ENCODE measurements at regions not wholly inside any gene's neighbourhood (a gene's known extent, or its start where the extent isn't known, plus 50 kb on each side); places are given as distances from the start of the nearest gene placed in this dataset.

DNA sequence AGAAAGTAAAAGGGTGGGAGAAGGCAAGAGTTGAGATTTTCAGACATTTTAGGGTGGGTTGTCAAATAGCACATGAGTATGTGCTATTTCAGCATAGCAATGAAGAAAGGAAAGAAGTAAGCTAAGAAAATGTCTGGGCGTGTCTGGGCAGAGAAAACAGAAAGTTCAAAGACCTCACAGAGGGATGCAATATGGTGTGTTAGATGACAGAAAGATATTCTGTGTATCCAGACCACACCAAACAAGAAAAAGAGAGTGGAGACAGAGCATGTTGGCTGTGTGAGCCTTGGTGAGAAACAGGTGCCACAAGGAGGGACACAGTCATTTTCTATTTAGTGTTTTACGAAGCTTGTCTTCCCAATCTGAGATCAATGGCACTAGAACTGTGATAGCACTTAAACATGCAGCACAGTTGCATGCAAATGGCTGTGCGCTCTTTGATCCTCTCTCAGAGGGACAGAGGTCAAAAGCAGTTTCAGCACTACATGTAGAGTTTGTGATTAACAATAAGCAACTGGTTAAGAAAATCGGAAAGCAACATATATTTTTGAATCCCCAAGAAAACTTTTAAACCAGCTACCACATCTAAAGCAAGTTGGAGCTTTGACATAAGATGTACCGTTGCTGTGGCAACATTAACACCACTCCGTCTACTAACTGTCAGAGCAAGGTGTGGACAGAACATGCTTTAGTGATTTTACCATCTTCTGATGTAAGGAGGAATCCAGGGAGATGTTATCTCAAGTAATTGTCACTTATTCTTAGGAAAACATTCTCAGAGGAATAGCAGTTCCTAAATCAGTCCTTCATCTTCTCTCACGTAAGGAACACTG lies 515.5 kb upstream of the NOX3 start:
- no peaks in the 10 kb centered on the region for H3K79me2 ChIP-seq (replicated peaks; ENCODE audit: insufficient read depth, low read length)
- H3K27ac ChIP-seq (ENCODE audit: low read length): peak overlapping the region; percentile 48
- H3K9me2 ChIP-seq (ENCODE audit: insufficient read depth, low read length): no peaks in the 10 kb centered on the region
- H3K36me3 ChIP-seq (ENCODE audit: insufficient read depth, low read length): no peaks in the 10 kb centered on the region
- H3K9ac ChIP-seq (ENCODE audit: low read length): no peak overlapping the region
- no peak overlapping the region for H3K4me2 ChIP-seq (ENCODE audit: low read length)
- no peaks in the 10 kb centered on the region for H3K9me3 ChIP-seq (ENCODE audit: low read length)
- H4K20me1 ChIP-seq (ENCODE audit: insufficient read depth): no peaks in the 10 kb centered on the region
- H2AFZ ChIP-seq (ENCODE audit: low read depth, low read length): no peak overlapping the region
- TF ChIP-seq MXI1 (conservative IDR thresholded peaks at IDR 0.05; ENCODE audit: poor library complexity, severe bottlenecking) (no peak), POLR2AphosphoS5 (IDR thresholded peaks at IDR 0.05) (no peak), SMC3 (conservative IDR thresholded peaks at IDR 0.05; ENCODE audit: poor library complexity) (no peak), REST (IDR thresholded peaks at IDR 0.05; ENCODE audit: borderline replicate concordance) (peak; percentile 87), TAF1 (IDR thresholded peaks at IDR 0.05; ENCODE audit: low read depth) (no peak), EZH2 (IDR thresholded peaks at IDR 0.05; ENCODE audit: borderline replicate concordance, insufficient read depth, low read length, poor library complexity, severe bottlenecking) (no peak), EP300 (conservative IDR thresholded peaks at IDR 0.05; ENCODE audit: poor library complexity, severe bottlenecking) (no peak), RAD21 (conservative IDR thresholded peaks at IDR 0.05) (no peak)
- TF ChIP-seq, protein P1, sequence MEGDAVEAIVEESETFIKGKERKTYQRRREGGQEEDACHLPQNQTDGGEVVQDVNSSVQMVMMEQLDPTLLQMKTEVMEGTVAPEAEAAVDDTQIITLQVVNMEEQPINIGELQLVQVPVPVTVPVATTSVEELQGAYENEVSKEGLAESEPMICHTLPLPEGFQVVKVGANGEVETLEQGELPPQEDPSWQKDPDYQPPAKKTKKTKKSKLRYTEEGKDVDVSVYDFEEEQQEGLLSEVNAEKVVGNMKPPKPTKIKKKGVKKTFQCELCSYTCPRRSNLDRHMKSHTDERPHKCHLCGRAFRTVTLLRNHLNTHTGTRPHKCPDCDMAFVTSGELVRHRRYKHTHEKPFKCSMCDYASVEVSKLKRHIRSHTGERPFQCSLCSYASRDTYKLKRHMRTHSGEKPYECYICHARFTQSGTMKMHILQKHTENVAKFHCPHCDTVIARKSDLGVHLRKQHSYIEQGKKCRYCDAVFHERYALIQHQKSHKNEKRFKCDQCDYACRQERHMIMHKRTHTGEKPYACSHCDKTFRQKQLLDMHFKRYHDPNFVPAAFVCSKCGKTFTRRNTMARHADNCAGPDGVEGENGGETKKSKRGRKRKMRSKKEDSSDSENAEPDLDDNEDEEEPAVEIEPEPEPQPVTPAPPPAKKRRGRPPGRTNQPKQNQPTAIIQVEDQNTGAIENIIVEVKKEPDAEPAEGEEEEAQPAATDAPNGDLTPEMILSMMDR (IDR thresholded peaks at IDR 0.05; ENCODE audit: poor library complexity, severe bottlenecking): no peak
- H3F3A ChIP-seq (ENCODE audit: insufficient read depth, low read length, poor library complexity, severe bottlenecking): no peaks in the 10 kb centered on the region
- no peaks in the 10 kb centered on the region for H3K27me3 ChIP-seq (ENCODE audit: insufficient read depth, low read depth, low read length)
- peak overlapping the region; percentile 24 for H3K4me3 ChIP-seq (ENCODE audit: low read length)

GRCh38 chr6:155970472-155970871 lies 514.8 kb upstream of the NOX3 start:
- Histone ChIP-seq H2AFZ (ENCODE audit: low read depth, low read length) (no peak overlapping the region), H3K27ac (ENCODE audit: low read length) (no peak overlapping the region), H4K20me1 (ENCODE audit: insufficient read depth) (no peaks in the 10 kb centered on the region), H3K4me2 (ENCODE audit: low read length) (no peak overlapping the region), H3K36me3 (ENCODE audit: insufficient read depth, low read length) (no peaks in the 10 kb centered on the region), H3K9me2 (ENCODE audit: insufficient read depth, low read length) (no peaks in the 10 kb centered on the region), H3K79me2 (replicated peaks; ENCODE audit: insufficient read depth, low read length) (no peaks in the 10 kb centered on the region), H3K27me3 (ENCODE audit: insufficient read depth, low read depth, low read length) (no peaks in the 10 kb centered on the region), H3K9me3 (ENCODE audit: low read length) (no peaks in the 10 kb centered on the region), H3F3A (ENCODE audit: insufficient read depth, low read length, poor library complexity, severe bottlenecking) (no peaks in the 10 kb centered on the region), H3K4me3 (ENCODE audit: low read length) (no peak overlapping the region), H3K9ac (ENCODE audit: low read length) (no peak overlapping the region)
- TF ChIP-seq TAF1 (IDR thresholded peaks at IDR 0.05; ENCODE audit: low read depth) (no peak), SMC3 (conservative IDR thresholded peaks at IDR 0.05; ENCODE audit: poor library complexity) (no peak), MXI1 (conservative IDR thresholded peaks at IDR 0.05; ENCODE audit: poor library complexity, severe bottlenecking) (no peak), POLR2AphosphoS5 (IDR thresholded peaks at IDR 0.05) (no peak), EP300 (conservative IDR thresholded peaks at IDR 0.05; ENCODE audit: poor library complexity, severe bottlenecking) (no peak), REST (IDR thresholded peaks at IDR 0.05; ENCODE audit: borderline replicate concordance) (no peak), EZH2 (IDR thresholded peaks at IDR 0.05; ENCODE audit: borderline replicate concordance, insufficient read depth, low read length, poor library complexity, severe bottlenecking) (no peak)
- TF ChIP-seq, protein P1 (IDR thresholded peaks at IDR 0.05; ENCODE audit: poor library complexity, severe bottlenecking): no peak

Measured in neural cell (in vitro differentiated cells).